A673 (cell line): ENCODE measurements at regions not wholly inside any gene's neighbourhood (a gene's known extent, or its start where the extent isn't known, plus 50 kb on each side); places are given as distances from the start of the nearest gene placed in this dataset.

Source experiments
- BruUV-seq: library from RNA; stranded (reverse); fragments of 400-500 nt; replicated peaks from 2 replicates; lab custom pipeline; 2021; lab: Mats Ljungman, UMichigan
- CTCF ChIA-PET: fragments of 300-600 bp; sonication (Branson Sonifier 250); formaldehyde crosslinking; loops from one replicate; lab custom pipeline; 2022; ENCODE audit warnings: antibody characterized with exemption; lab: Charles Lee
- POLR2A ChIA-PET: fragments of 300-600 bp; sonication (Branson Sonifier 250); formaldehyde crosslinking; loops from one replicate; lab custom pipeline; 2022; ENCODE audit warnings: antibody characterized with exemption; ENCODE audit not compliant: low non-redundant PET; lab: Charles Lee
- DNase-seq: peaks from one replicate; pipeline ENCODE4 v3.0.0-alpha.2; 2015; ENCODE audit warnings: low spot score
- H3K27ac ChIP-seq: fragments of 200-600 bp; sonication (generic); 2 replicates; pipeline ENCODE4 v1.5.1; 2016; ENCODE audit warnings: mixed run types, low read depth, mild to moderate bottlenecking, mixed read lengths, antibody characterized with exemption, low read length; ENCODE audit not compliant: poor library complexity, severe bottlenecking
- H3K27me3 ChIP-seq: fragments of 200-600 bp; sonication (generic); replicated peaks from 2 replicates; pipeline ENCODE4 v1.6.1; 2017; ENCODE audit warnings: mixed run types, low read depth, mild to moderate bottlenecking, mixed read lengths, antibody characterized with exemption, low read length; ENCODE audit not compliant: insufficient read depth, poor library complexity
- H3K36me3 ChIP-seq: fragments of 200-600 bp; sonication (generic); 2 replicates; pipeline ENCODE4 v1.6.1; 2016; ENCODE audit warnings: mixed run types, mild to moderate bottlenecking, mixed read lengths, antibody characterized with exemption, low read length; ENCODE audit not compliant: insufficient read depth, poor library complexity, severe bottlenecking
- H3K4me1 ChIP-seq: fragments of 200-600 bp; sonication (generic); 2 replicates; pipeline ENCODE4 v1.6.1; 2017; ENCODE audit warnings: mixed run types, mild to moderate bottlenecking, mixed read lengths, antibody characterized with exemption, low read length; ENCODE audit not compliant: insufficient read depth, poor library complexity, severe bottlenecking
- H3K4me3 ChIP-seq: fragments of 200-600 bp; sonication (generic); 2 replicates; pipeline ENCODE4 v1.5.1; 2016; ENCODE audit warnings: low read depth, mixed run types, mild to moderate bottlenecking, mixed read lengths, low read length; ENCODE audit not compliant: poor library complexity, severe bottlenecking
- H3K9me3 ChIP-seq: fragments of 200-600 bp; sonication (generic); 2 replicates; pipeline ENCODE4 v1.6.1; 2016; ENCODE audit warnings: mixed run types, low read depth, mild to moderate bottlenecking, mixed read lengths, antibody characterized with exemption, low read length; ENCODE audit not compliant: poor library complexity, severe bottlenecking
- CTCF ChIP-seq: fragments of 300-800, 200-600 bp; sonication (generic); conservative IDR thresholded peaks from 2 replicates; pipeline ENCODE4 v1.5.1; 2017; ENCODE audit warnings: low read depth, mild to moderate bottlenecking, antibody characterized with exemption, low read length, moderate library complexity, mixed read lengths
- EZH2 ChIP-seq: fragments of 200-600 bp; sonication (generic); IDR thresholded peaks from 2 replicates; pipeline ENCODE4 v1.6.1; 2017; ENCODE audit warnings: borderline replicate concordance, low read depth, mild to moderate bottlenecking, mixed read lengths, antibody characterized with exemption, low read length; ENCODE audit not compliant: poor library complexity, severe bottlenecking
- intact Hi-C: fragments of 100-400 bp; cut with micrococcal nuclease; formaldehyde crosslinking; loops from one replicate; pipeline ENCODE4 v1.10.0; 2022; ENCODE audit not compliant: unreplicated experiment

- DNase-seq: no peak
- Histone ChIP-seq H3K4me1 (peaks cover 6% of the 10 kb centered on the region), H3K4me3 (no peak overlapping the region), H3K9me3 (no peaks in the 10 kb centered on the region), H3K36me3 (no peaks in the 10 kb centered on the region), H3K27me3 (no peaks in the 10 kb centered on the region), H3K27ac (no peak overlapping the region)
- ChIA-PET POLR2A (no interaction called here), CTCF (no interaction called here)
- BruUV-seq: no TSS peak
- TF ChIP-seq EZH2 (no peak), CTCF (no peak)
- intact Hi-C loops: no loop called here
These were observed 98.2 kb upstream of the NEBL start for GRCh38 chr10:20995123-20995987.

- H3K4me3 ChIP-seq: no peak overlapping the region
- no peak overlapping the region for H3K27ac ChIP-seq
- no peaks in the 10 kb centered on the region for H3K9me3 ChIP-seq
- no TSS peak for BruUV-seq
- no peak for DNase-seq
- intact Hi-C loops: no loop called here
- TF ChIP-seq CTCF (no peak), EZH2 (no peak)
- no peaks in the 10 kb centered on the region for H3K36me3 ChIP-seq
- H3K27me3 ChIP-seq: no peaks in the 10 kb centered on the region
- CTCF ChIA-PET: no interaction called here
- H3K4me1 ChIP-seq: peaks cover 8% of the 10 kb centered on the region
- POLR2A ChIA-PET: no interaction called here
These were observed 96.9 kb upstream of the NEBL start for GRCh38 chr10:20993830-20994527.

- Histone ChIP-seq H3K36me3 (no peaks in the 10 kb centered on the region), H3K27me3 (no peaks in the 10 kb centered on the region), H3K4me3 (no peak overlapping the region), H3K27ac (no peak overlapping the region), H3K9me3 (no peaks in the 10 kb centered on the region), H3K4me1 (peaks cover 8% of the 10 kb centered on the region)
- ChIA-PET POLR2A (no interaction called here), CTCF (no interaction called here)
- DNase-seq: peak; percentile 60
- no TSS peak for BruUV-seq
- intact Hi-C loops: no loop called here
- TF ChIP-seq EZH2 (no peak), CTCF (no peak)
These were observed 96.3 kb upstream of the NEBL start for GRCh38 chr10:20993389-20993788.
